ENCODE measurements at regions not wholly inside any gene's neighbourhood (a gene's known extent, or its start where the extent isn't known, plus 50 kb on each side); places are given as distances from the start of the nearest gene placed in this dataset.
"Not testable (repeated sequence)": the region's sequence is repeated elsewhere in the genome, so short reads cannot be mapped to it uniquely, and the experiment has no call there.

DNA sequence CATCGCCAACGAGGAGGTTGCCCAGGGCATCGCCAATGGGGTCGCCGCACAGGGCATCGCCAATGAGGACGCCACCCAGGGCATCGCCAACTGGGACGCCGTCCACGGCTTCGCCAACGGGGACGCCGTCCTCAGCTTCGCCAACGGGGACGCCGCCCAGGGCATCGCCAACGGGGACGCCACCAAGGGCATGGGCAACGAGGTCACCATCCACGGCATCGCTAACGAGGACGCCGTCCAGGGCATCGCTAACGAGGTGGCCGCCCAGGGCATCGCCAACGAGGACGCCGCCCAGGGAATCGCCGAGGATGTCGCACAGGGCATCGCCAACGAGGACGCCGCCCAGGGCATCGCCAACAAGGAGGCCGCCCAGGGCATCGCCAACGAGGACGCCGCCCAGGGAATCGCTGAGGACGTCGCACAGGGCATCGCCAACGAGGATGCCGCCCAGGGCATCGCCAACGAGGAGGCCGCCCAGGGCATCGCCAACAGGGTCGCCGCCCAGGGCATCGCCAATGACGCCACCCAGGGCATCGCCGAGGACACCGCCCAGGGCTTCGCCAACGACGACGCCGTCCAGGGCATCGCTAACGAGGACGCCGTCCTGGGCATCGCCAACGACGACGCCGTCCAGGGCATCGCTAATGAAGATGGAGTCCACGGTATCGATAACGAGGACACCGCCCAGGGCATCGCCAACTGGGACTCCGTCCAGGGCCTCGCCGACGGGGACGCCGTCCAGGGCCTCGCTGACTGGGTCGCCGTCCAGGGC lies 945.7 kb downstream of the TUBA3C start:
- Histone ChIP-seq H3K27ac (ENCODE audit: control insufficient read depth, insufficient read depth) (no peak overlapping the region), H3K9ac (ENCODE audit: control insufficient read depth, insufficient read depth, low read length) (no peak overlapping the region), H3K36me3 (ENCODE audit: control insufficient read depth in 2 of 2, insufficient read depth in 2 of 2, low read length in 1 of 2) (no peaks in the 10 kb centered on the region), H4K20me1 (ENCODE audit: control insufficient read depth, insufficient read depth) (no peaks in the 10 kb centered on the region), H3K4me2 (ENCODE audit: control insufficient read depth, insufficient read depth) (no peak overlapping the region), H3K79me2 (ENCODE audit: control insufficient read depth, insufficient read depth, low read length) (no peaks in the 10 kb centered on the region), H3K4me1 (ENCODE audit: control insufficient read depth, insufficient read depth, low read length) (no peaks in the 10 kb centered on the region), H3K27me3 (replicated peaks in 1 of 2; ENCODE audit: control insufficient read depth in 2 of 2, insufficient read depth in 2 of 2, low read length in 1 of 2) (no peaks in the 10 kb centered on the region), H3K4me3 (no peak overlapping the region), H2AFZ (ENCODE audit: control insufficient read depth, low read depth, low read length) (no peak overlapping the region), H3K9me3 (replicated peaks; ENCODE audit: control insufficient read depth, insufficient read depth, low read length) (no peaks in the 10 kb centered on the region; the same call in 2 of the 3 replicates)
- DNase-seq (ENCODE audit: low read depth, low spot score) (no peak), FAIRE-seq (no peak), ATAC-seq (no peak)
- BruUV-seq (replicated peaks): no TSS peak
- in situ Hi-C loops (cut with MboI) (no loop called here), intact Hi-C loops (cut with micrococcal nuclease; ENCODE audit: unreplicated experiment) (no loop called here)
- POLR2A ChIA-PET: no interaction called here
- WGBS (ENCODE audit: insufficient coverage, insufficient replicate concordance, low lambda C conversion rate, missing lambda C conversion rate): 92% methylated on average over 32 of the region's 94 CpGs
- SMC1A ChIA-PET (ENCODE audit: uncharacterized antibody, unreplicated experiment): no interaction called here
- CTCF ChIA-PET: no interaction called here
- RAD21 ChIA-PET (ENCODE audit: unreplicated experiment): no interaction called here
- TF ChIP-seq TCF12 (IDR thresholded peaks at IDR 0.05; ENCODE audit: low read depth, low read length) (no peak), RUNX3 (IDR thresholded peaks at IDR 0.05; ENCODE audit: low read length) (no peak), ZBED1 (IDR thresholded peaks at IDR 0.05; ENCODE audit: borderline replicate concordance) (no peak), TAF1 (IDR thresholded peaks at IDR 0.05; ENCODE audit: borderline replicate concordance, low read depth, low read length) (no peak)

DNA sequence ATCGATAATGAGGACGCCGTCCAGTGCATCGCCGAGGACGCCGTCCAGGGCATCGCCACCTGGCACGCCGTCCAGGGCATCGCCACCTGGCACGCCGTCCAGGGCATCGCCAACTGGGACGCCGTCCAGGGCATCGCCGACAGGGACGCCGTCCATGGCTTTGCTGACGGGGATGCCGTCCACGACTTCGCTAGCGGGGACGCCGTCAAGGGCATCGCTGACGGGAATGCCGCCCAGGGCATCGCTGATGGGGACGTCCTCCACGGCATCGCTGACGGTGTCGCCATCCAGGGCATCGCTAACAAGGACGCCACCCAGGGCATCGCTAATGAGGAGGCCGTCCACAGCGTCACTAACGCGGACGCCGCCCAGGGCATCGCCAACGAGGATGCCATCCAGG lies 946.5 kb downstream of the TUBA3C start:
- no peaks in the 10 kb centered on the region; the same call in 2 of the 3 replicates for H3K9me3 ChIP-seq (replicated peaks; ENCODE audit: control insufficient read depth, insufficient read depth, low read length)
- TF ChIP-seq SUPT20H (IDR thresholded peaks at IDR 0.05; ENCODE audit: borderline replicate concordance, control insufficient read depth, low read depth, low read length): no peak
- ChIA-PET RAD21 (ENCODE audit: unreplicated experiment) (no interaction called here), CTCF (no interaction called here), POLR2A (no interaction called here), SMC1A (ENCODE audit: uncharacterized antibody, unreplicated experiment) (no interaction called here)
- H3K4me2 ChIP-seq (ENCODE audit: control insufficient read depth, insufficient read depth): no peak overlapping the region
- intact Hi-C loops (cut with micrococcal nuclease; ENCODE audit: unreplicated experiment) (no loop called here), in situ Hi-C loops (cut with MboI) (no loop called here)
- no peaks in the 10 kb centered on the region for H3K27me3 ChIP-seq (replicated peaks in 1 of 2; ENCODE audit: control insufficient read depth in 2 of 2, insufficient read depth in 2 of 2, low read length in 1 of 2)
- DNase-seq (ENCODE audit: low read depth, low spot score): no peak
- WGBS (ENCODE audit: insufficient coverage, insufficient replicate concordance, low lambda C conversion rate, missing lambda C conversion rate): 94% methylated on average over 18 of the region's 47 CpGs
- H3K4me3 ChIP-seq: no peak overlapping the region
- ATAC-seq: no peak
- BruUV-seq (replicated peaks): no TSS peak
- no peaks in the 10 kb centered on the region for H3K79me2 ChIP-seq (ENCODE audit: control insufficient read depth, insufficient read depth, low read length)
- H3K36me3 ChIP-seq (ENCODE audit: control insufficient read depth in 2 of 2, insufficient read depth in 2 of 2, low read length in 1 of 2): no peaks in the 10 kb centered on the region
- no peak overlapping the region for H3K27ac ChIP-seq (ENCODE audit: control insufficient read depth, insufficient read depth)
- no peaks in the 10 kb centered on the region for H4K20me1 ChIP-seq (ENCODE audit: control insufficient read depth, insufficient read depth)
- FAIRE-seq: no peak
- no peak overlapping the region for H2AFZ ChIP-seq (ENCODE audit: control insufficient read depth, low read depth, low read length)
- H3K4me1 ChIP-seq (ENCODE audit: control insufficient read depth, insufficient read depth, low read length): no peaks in the 10 kb centered on the region
- H3K9ac ChIP-seq (ENCODE audit: control insufficient read depth, insufficient read depth, low read length): no peak overlapping the region

- CTCF ChIA-PET; H3K4me1 ChIP-seq (ENCODE audit: control insufficient read depth, insufficient read depth, low read length); RAD21 ChIA-PET (ENCODE audit: unreplicated experiment); H3K27me3 ChIP-seq (replicated peaks in 1 of 2; ENCODE audit: control insufficient read depth in 2 of 2, insufficient read depth in 2 of 2, low read length in 1 of 2); BruUV-seq (replicated peaks); H3K36me3 ChIP-seq (ENCODE audit: control insufficient read depth in 2 of 2, insufficient read depth in 2 of 2, low read length in 1 of 2); in situ Hi-C loops (cut with MboI); intact Hi-C loops (cut with micrococcal nuclease; ENCODE audit: unreplicated experiment); DNase-seq (ENCODE audit: low read depth, low spot score); ATAC-seq; POLR2A ChIA-PET; SMC1A ChIA-PET (ENCODE audit: uncharacterized antibody, unreplicated experiment); H3K79me2 ChIP-seq (ENCODE audit: control insufficient read depth, insufficient read depth, low read length); H3K9ac ChIP-seq (ENCODE audit: control insufficient read depth, insufficient read depth, low read length); H3K27ac ChIP-seq (ENCODE audit: control insufficient read depth, insufficient read depth); H3K4me3 ChIP-seq; FAIRE-seq; H2AFZ ChIP-seq (ENCODE audit: control insufficient read depth, low read depth, low read length); H4K20me1 ChIP-seq (ENCODE audit: control insufficient read depth, insufficient read depth); H3K4me2 ChIP-seq (ENCODE audit: control insufficient read depth, insufficient read depth); H3K9me3 ChIP-seq (replicated peaks; ENCODE audit: control insufficient read depth, insufficient read depth, low read length): not testable (repeated sequence)
- WGBS (ENCODE audit: insufficient coverage, insufficient replicate concordance, low lambda C conversion rate, missing lambda C conversion rate): 100% methylated on average over 11 of the region's 56 CpGs
Measured at GRCh38 chr13:18234451-18234850, 947.2 kb downstream of the TUBA3C start.

Data from GM12878 (cell line).